ENCODE measurements at regions not wholly inside any gene's neighbourhood (a gene's known extent, or its start where the extent isn't known, plus 50 kb on each side); places are given as distances from the start of the nearest gene placed in this dataset.

- Histone ChIP-seq H3K36me3 (no peaks in the 10 kb centered on the region), H3K27ac (no peak overlapping the region), H3K9me3 (peaks cover 0 to 4% (median 0%) of the 10 kb centered on the region in 8 donors), H3K27me3 (replicated peaks in 1 of 7) (no peaks in the 10 kb centered on the region), H3K4me1 (no peaks in the 10 kb centered on the region), H3K4me3 (no peak overlapping the region)
- DNase-seq: no peak
- intact Hi-C loops (cut with DNase I; ENCODE audit: low total_unique reads): no loop called here
- TF ChIP-seq CTCF (IDR thresholded peaks at IDR 0.05 in 8 of 11, conservative IDR thresholded peaks at IDR 0.05 in 3 of 11) (no peak), POLR2AphosphoS5 (IDR thresholded peaks at IDR 0.05) (no peak), POLR2A (IDR thresholded peaks at IDR 0.05) (no peak)
- WGBS, 5 donors: 67 to 76% (median 69%) methylated on average over 4 of the region's 4 CpGs
These were observed 648.8 kb downstream of the PLA2G4A start for GRCh38 chr1:187477535-187477934.

GRCh38 chr1:187481581-187482148 lies 652.9 kb downstream of the PLA2G4A start:
- no peak for TF ChIP-seq POLR2AphosphoS5 (IDR thresholded peaks at IDR 0.05)
- TF ChIP-seq CTCF (IDR thresholded peaks at IDR 0.05 in 8 of 11, conservative IDR thresholded peaks at IDR 0.05 in 3 of 11): no peak
- TF ChIP-seq POLR2A (IDR thresholded peaks at IDR 0.05): no peak
- Histone ChIP-seq H3K36me3 (no peaks in the 10 kb centered on the region), H3K9me3 (peaks cover 0 to 4% (median 0%) of the 10 kb centered on the region in 8 donors), H3K27ac (no peak overlapping the region), H3K27me3 (replicated peaks in 1 of 7) (no peaks in the 10 kb centered on the region), H3K4me3 (no peak overlapping the region), H3K4me1 (no peaks in the 10 kb centered on the region)
- DNase-seq: no peak
- intact Hi-C loops (cut with DNase I; ENCODE audit: low total_unique reads): no loop called here
- WGBS, 5 donors: 73 to 75% (median 74%) methylated on average over 10 of the region's 10 CpGs

- Histone ChIP-seq H3K36me3 (no peaks in the 10 kb centered on the region), H3K27ac (no peak overlapping the region), H3K27me3 (replicated peaks in 1 of 7) (no peaks in the 10 kb centered on the region), H3K9me3 (no peaks in the 10 kb centered on the region), H3K4me3 (no peak overlapping the region), H3K4me1 (no peaks in the 10 kb centered on the region)
- no peak for DNase-seq
- 80 to 96% (median 83%) methylated on average over 3 of the region's 3 CpGs for WGBS, 5 donors
- TF ChIP-seq POLR2A (IDR thresholded peaks at IDR 0.05) (no peak), POLR2AphosphoS5 (IDR thresholded peaks at IDR 0.05) (no peak), CTCF (IDR thresholded peaks at IDR 0.05 in 8 of 11, conservative IDR thresholded peaks at IDR 0.05 in 3 of 11) (no peak)
- intact Hi-C loops (cut with DNase I; ENCODE audit: low total_unique reads): no loop called here
These were observed 661.5 kb downstream of the PLA2G4A start for GRCh38 chr1:187490266-187490665.

- WGBS, 5 donors: 51 to 64% (median 51%) methylated on average over 5 of the region's 5 CpGs
- DNase-seq: no peak
- no peak for TF ChIP-seq POLR2AphosphoS5 (IDR thresholded peaks at IDR 0.05)
- TF ChIP-seq POLR2A (IDR thresholded peaks at IDR 0.05): no peak
- TF ChIP-seq CTCF (IDR thresholded peaks at IDR 0.05 in 8 of 11, conservative IDR thresholded peaks at IDR 0.05 in 3 of 11): no peak
- no peaks in the 10 kb centered on the region for H3K9me3 ChIP-seq
- no peaks in the 10 kb centered on the region for H3K27me3 ChIP-seq (replicated peaks in 1 of 7)
- no peak overlapping the region for H3K27ac ChIP-seq
- no peaks in the 10 kb centered on the region for H3K36me3 ChIP-seq
- no peak overlapping the region for H3K4me3 ChIP-seq
- intact Hi-C loops (cut with DNase I; ENCODE audit: low total_unique reads): no loop called here
- no peaks in the 10 kb centered on the region for H3K4me1 ChIP-seq
These were observed 662.5 kb downstream of the PLA2G4A start for GRCh38 chr1:187491082-187491720.
